CD4-positive, alpha-beta T cell (primary cell): ENCODE measurements at regions not wholly inside any gene's neighbourhood (a gene's known extent, or its start where the extent isn't known, plus 50 kb on each side); places are given as distances from the start of the nearest gene placed in this dataset.
"Not testable (repeated sequence)": the region's sequence is repeated elsewhere in the genome, so short reads cannot be mapped to it uniquely, and the experiment has no call there.

Experiments
- ATAC-seq: fragments of 200-7000 bp; cut with Tn5 transposase; one replicate; pipeline ENCODE4 v1.10.0; 2022; ENCODE audit warnings: mild to moderate bottlenecking; ENCODE audit not compliant: poor library complexity
- CTCF ChIA-PET: fragments of 350-600 bp; sonication (Branson Sonifier 250); formaldehyde crosslinking; loops from one replicate; lab custom pipeline; 2021; ENCODE audit warnings: antibody characterized with exemption, inconsistent platforms; lab: Charles Lee
- POLR2A ChIA-PET: fragments of 350-600 bp; sonication (Branson Sonifier 250); formaldehyde crosslinking; loops from one replicate; lab custom pipeline; 2021; ENCODE audit warnings: antibody characterized with exemption, inconsistent platforms; lab: Charles Lee
- DNase-seq, 14 experiments: peaks; one replicate each; pipeline ENCODE4 v3.0.0-alpha.2; 2013 to 2020; ENCODE audit warnings: mixed read lengths in 2 of 14
- H3K27ac ChIP-seq, 2 donors: one replicate each; pipeline versions ENCODE4 v1.5.1 to v1.7.0; 2013; ENCODE audit warnings: low read length in 2 of 2, low read depth in 1 of 2, mild to moderate bottlenecking in 1 of 2
- H3K27me3 ChIP-seq, 2 experiments: 1 replicate in 1 of 2; 2 replicates in 1 of 2; pipeline versions ENCODE4 v1.6.1 to v1.7.0; 2013; ENCODE audit warnings: low read length in 2 of 2, control low read depth in 1 of 2, mild to moderate bottlenecking in 1 of 2, moderate library complexity in 1 of 2; ENCODE audit not compliant: insufficient read depth in 2 of 2, control insufficient read depth in 1 of 2
- H3K36me3 ChIP-seq: one replicate; pipeline ENCODE4 v1.6.1; 2013; ENCODE audit warnings: low read length, control low read depth; ENCODE audit not compliant: insufficient read depth
- H3K4me1 ChIP-seq: one replicate; pipeline ENCODE4 v1.6.1; 2013; ENCODE audit warnings: low read length, control low read depth; ENCODE audit not compliant: insufficient read depth
- H3K4me3 ChIP-seq: one replicate; pipeline ENCODE4 v1.5.1; 2013; ENCODE audit warnings: mild to moderate bottlenecking, low read length, moderate library complexity
- H3K9me3 ChIP-seq, 2 experiments: 1 replicate in 1 of 2; 2 replicates in 1 of 2; pipeline versions ENCODE4 v1.6.1 to v1.7.0; 2013; ENCODE audit warnings: low read length in 2 of 2, mild to moderate bottlenecking in 2 of 2, control low read depth in 1 of 2, moderate library complexity in 1 of 2; ENCODE audit not compliant: control insufficient read depth in 1 of 2, insufficient read depth in 1 of 2
- H3K27ac Mint-ChIP-seq: one replicate; pipeline ENCODE4 v1.8.0; 2020; ENCODE audit warnings: mixed read lengths
- H3K27me3 Mint-ChIP-seq: one replicate; pipeline ENCODE4 v1.8.0; 2021; ENCODE audit warnings: mixed read lengths
- H3K36me3 Mint-ChIP-seq: one replicate; pipeline ENCODE4 v1.8.0; 2021; ENCODE audit warnings: low read depth, mixed read lengths
- H3K4me1 Mint-ChIP-seq: one replicate; pipeline ENCODE4 v1.8.0; 2021; ENCODE audit warnings: low read depth, mixed read lengths
- H3K4me3 Mint-ChIP-seq: one replicate; pipeline ENCODE4 v1.8.0; 2020; ENCODE audit warnings: mild to moderate bottlenecking, mixed read lengths
- H3K9me3 Mint-ChIP-seq: one replicate; pipeline ENCODE4 v1.8.0; 2020; ENCODE audit warnings: mixed read lengths
- CTCF ChIP-seq: fragments of 200-600 bp; IDR thresholded peaks from one replicate; pipeline ENCODE4 v1.8.0; 2022; ENCODE audit warnings: antibody characterized with exemption, mild to moderate bottlenecking
- intact Hi-C, 2 experiments: fragments of 100-400 bp; cut with DNase I in 1 of 2; cut with micrococcal nuclease in 1 of 2; formaldehyde crosslinking; loops; one replicate each; pipeline versions ENCODE4 v1.15.1 to v1.9.0; 2023 to 2025; cut with DNase I, micrococcal nuclease

DNA sequence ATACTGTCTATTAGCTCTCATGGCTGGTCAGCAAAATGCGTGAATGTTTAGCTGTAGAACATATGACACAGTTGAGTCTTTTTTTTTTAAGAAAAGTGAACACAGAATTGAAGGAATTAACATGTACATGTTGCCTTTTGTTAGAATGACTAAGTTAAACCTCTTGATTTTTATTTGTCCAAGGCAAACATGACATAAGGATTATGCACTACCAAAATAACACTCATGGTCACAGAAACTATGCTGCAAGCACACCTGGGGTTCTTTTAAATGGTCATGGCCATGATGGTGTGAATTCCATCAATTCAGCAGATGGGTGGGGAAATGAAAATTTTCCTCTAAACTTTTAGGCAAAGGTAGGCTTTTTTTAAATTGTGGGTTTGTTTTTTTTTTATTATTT, 80.1 kb upstream of the CXCL13 start:
- no peak for DNase-seq
- intact Hi-C loops = no loop called here
- H3K4me1 ChIP-seq = no peaks in the 10 kb centered on the region
- H3K36me3 Mint-ChIP-seq = no peaks in the 10 kb centered on the region
- H3K27me3 ChIP-seq = peaks cover 0 to 6% of the 10 kb centered on the region in 2 experiments
- no peaks in the 10 kb centered on the region for H3K36me3 ChIP-seq
- H3K4me3 ChIP-seq = no peak overlapping the region
- no peak for TF ChIP-seq CTCF
- H3K27ac Mint-ChIP-seq = no peak overlapping the region
- no peak overlapping the region for H3K27ac ChIP-seq
- H3K9me3 ChIP-seq = no peaks in the 10 kb centered on the region
- H3K9me3 Mint-ChIP-seq = peaks cover 3% of the 10 kb centered on the region
- H3K4me3 Mint-ChIP-seq = no peak overlapping the region
- no peaks in the 10 kb centered on the region for H3K4me1 Mint-ChIP-seq
- POLR2A ChIA-PET = no interaction called here
- ATAC-seq = no peak
- peaks cover 14% of the 10 kb centered on the region for H3K27me3 Mint-ChIP-seq
- CTCF ChIA-PET = no interaction called here

- DNase-seq, H3K27ac Mint-ChIP-seq, ATAC-seq, H3K4me3 Mint-ChIP-seq, H3K9me3 ChIP-seq, H3K27ac ChIP-seq, H3K36me3 Mint-ChIP-seq, CTCF ChIA-PET, H3K4me1 ChIP-seq, POLR2A ChIA-PET, H3K4me1 Mint-ChIP-seq, H3K27me3 ChIP-seq, H3K36me3 ChIP-seq, H3K9me3 Mint-ChIP-seq, intact Hi-C loops, H3K4me3 ChIP-seq: not testable (repeated sequence)
- H3K27me3 Mint-ChIP-seq = peaks cover 12% of the 10 kb centered on the region
Observed at GRCh38 chr4:77527900-77528299, 77.7 kb upstream of the CXCL13 start.

- peaks cover 11% of the 10 kb centered on the region for H3K27me3 Mint-ChIP-seq
- H3K9me3 ChIP-seq = peaks cover 0 to 13% of the 10 kb centered on the region in 2 experiments
- no peak overlapping the region for H3K27ac ChIP-seq
- H3K4me3 ChIP-seq = no peak overlapping the region
- peaks cover 4% of the 10 kb centered on the region for H3K9me3 Mint-ChIP-seq
- no peaks in the 10 kb centered on the region for H3K36me3 Mint-ChIP-seq
- H3K4me1 ChIP-seq = no peaks in the 10 kb centered on the region
- DNase-seq = no peak
- ChIA-PET CTCF (no interaction called here), POLR2A (no interaction called here)
- H3K27ac Mint-ChIP-seq = no peak overlapping the region
- H3K4me1 Mint-ChIP-seq = no peaks in the 10 kb centered on the region
- no peak for ATAC-seq
- intact Hi-C loops = no loop called here
- no peak for TF ChIP-seq CTCF
- H3K36me3 ChIP-seq = no peaks in the 10 kb centered on the region
- peaks cover 0 to 5% of the 10 kb centered on the region in 2 experiments for H3K27me3 ChIP-seq
- no peak overlapping the region for H3K4me3 Mint-ChIP-seq
Observed at GRCh38 chr4:77538144-77538543, 67.5 kb upstream of the CXCL13 start.

DNA sequence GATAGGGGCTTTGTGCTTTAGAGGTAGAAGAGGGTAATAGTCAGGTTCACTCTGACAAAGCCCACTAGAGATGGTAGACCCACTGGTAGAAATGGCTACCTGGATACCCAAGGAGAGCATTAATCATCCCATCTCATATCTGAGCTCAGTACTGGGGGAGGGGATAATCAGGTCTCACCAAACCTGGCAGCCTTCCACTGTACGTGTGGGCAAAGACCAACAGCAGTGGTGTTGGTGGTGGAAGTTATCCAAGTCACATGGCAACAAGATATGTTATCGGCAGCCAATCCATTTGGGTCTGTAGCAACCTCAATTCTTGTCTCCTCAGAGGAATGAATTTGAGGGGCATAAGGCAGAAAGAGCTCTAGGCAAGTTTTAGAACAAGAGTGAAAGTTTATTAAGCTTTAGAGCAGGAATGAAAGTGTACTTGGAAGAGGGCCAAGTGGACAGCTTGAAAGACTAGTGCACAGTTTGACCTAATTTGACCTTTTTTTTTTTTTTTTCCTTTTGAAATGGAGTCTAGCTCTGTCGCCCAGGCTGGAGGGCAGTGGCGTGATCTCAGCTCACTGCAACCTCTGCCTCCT, 67.0 kb upstream of the CXCL13 start:
- Histone ChIP-seq H3K4me1 (no peaks in the 10 kb centered on the region), H3K36me3 (no peaks in the 10 kb centered on the region), H3K4me3 (no peak overlapping the region), H3K27me3 (peaks cover 0 to 5% of the 10 kb centered on the region in 2 experiments), H3K9me3 (peaks cover 0 to 9% of the 10 kb centered on the region in 2 experiments), H3K27ac (no peak overlapping the region)
- H3K4me3 Mint-ChIP-seq = no peak overlapping the region
- intact Hi-C loops = no loop called here
- ATAC-seq (no peak), DNase-seq (no peak)
- peaks cover 4% of the 10 kb centered on the region for H3K9me3 Mint-ChIP-seq
- H3K27me3 Mint-ChIP-seq = peaks cover 14% of the 10 kb centered on the region
- ChIA-PET CTCF (interaction anchor here (0.7 kb wide), 1 partner anchor 892 kb away, joined by 3 read pairs; no protein-coding TSS in a partner anchor), POLR2A (no interaction called here)
- no peak overlapping the region for H3K27ac Mint-ChIP-seq
- no peaks in the 10 kb centered on the region for H3K36me3 Mint-ChIP-seq
- TF ChIP-seq CTCF = no peak
- H3K4me1 Mint-ChIP-seq = no peaks in the 10 kb centered on the region
